NCI-H2196 (cell line): ENCODE measurements at regions not wholly inside any gene's neighbourhood (a gene's known extent, or its start where the extent isn't known, plus 50 kb on each side); places are given as distances from the start of the nearest gene placed in this dataset.
"Not testable (repeated sequence)": the region's sequence is repeated elsewhere in the genome, so short reads cannot be mapped to it uniquely, and the experiment has no call there.

Experiments
- DNase-seq: peaks from one replicate; lab custom pipeline; 2025; ENCODE audit not compliant: unreplicated experiment; lab: John Stamatoyannopoulos, UW

DNA sequence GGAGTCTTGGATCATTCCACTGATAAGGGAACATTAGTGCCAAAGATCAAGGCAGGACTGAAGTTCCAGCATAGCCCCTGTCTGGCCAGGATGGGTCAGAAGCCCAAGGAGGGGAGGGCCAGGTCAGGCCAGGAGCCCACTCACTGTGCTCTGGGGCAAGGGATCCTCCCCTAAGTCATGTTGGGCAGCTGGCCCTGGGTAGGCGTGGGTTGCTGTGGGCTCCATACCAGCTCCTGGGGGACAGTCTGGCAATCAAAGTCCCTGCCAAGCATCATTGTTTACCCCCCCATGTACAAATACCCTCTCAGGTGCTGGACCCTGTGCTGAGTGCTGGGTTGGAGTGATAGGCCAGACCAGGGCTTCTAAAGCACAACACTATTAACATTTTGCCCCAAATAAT is 130.5 kb downstream of the IRX5 start:
- DNase-seq: no peak

- no peak for DNase-seq
Observed at GRCh38 chr16:55062442-55062841, 131.8 kb downstream of the IRX5 start.

GRCh38 chr16:55072976-55073375 is 142.3 kb downstream of the IRX5 start:
- DNase-seq: no peak

DNA sequence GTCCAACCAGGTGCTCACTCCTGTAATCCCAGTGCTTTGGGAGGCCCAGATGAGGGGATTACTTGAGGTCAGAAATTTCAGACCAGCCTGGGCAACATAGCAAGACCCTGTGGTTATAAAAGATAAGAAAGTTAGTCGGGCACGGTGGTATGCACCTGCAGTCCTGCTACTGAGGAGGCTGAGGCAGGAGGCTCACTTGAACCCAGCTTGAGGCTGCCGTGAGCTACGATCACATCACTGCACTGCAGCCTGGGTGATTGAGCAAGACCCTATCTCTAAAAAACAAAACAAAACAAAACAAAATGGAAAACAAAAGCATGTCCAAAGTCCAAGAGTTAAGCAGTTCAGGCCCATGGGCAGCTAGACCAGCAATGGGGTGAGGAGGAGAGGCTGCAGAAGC is 143.2 kb downstream of the IRX5 start:
- no peak for DNase-seq

DNA sequence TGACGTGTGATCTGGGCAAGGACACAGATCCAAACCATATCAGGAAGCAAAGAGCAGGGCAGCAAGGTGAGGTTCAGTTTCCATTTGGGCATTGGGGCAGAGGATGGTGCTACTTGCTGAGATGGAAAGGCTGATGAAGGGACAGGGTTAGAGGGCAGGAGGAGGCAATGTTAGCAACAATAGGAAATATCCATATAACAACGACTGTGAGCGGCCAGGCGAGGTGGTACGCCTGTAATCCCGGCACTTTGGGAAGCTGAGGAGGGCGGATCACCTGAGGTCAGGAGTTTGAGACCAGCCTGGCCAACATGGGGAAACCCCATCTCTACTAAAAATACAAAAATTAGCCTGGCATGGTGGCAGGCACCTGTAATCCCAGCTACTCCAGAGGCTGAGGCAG is 144.5 kb downstream of the IRX5 start:
- DNase-seq: not testable (repeated sequence)

- DNase-seq: no peak
Observed at GRCh38 chr16:55076053-55076452, 145.4 kb downstream of the IRX5 start.

DNA sequence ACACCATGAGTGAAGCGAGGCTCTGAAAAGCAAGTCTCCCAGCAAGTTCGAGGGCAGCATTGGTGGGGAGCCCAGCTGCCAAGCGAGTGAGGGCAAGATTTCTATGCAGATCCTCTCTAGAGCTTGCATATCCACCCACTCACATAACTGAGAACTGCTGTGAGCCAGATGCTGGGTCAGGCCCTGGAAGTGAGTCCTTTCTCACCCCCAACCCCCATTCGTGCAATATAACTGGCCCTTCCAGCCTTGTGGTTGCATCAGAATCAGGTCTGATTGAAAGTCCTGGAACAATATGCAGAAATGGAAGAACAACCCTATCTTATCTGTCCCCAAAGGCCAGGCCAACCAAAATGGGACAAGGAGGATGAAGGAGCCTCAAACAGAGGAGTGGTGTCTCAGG is 146.6 kb downstream of the IRX5 start:
- DNase-seq: no peak

- DNase-seq: no peak
Observed at GRCh38 chr16:55078153-55078552, 147.5 kb downstream of the IRX5 start.

GRCh38 chr16:55078699-55079410 is 148.2 kb downstream of the IRX5 start:
- DNase-seq: no peak

DNA sequence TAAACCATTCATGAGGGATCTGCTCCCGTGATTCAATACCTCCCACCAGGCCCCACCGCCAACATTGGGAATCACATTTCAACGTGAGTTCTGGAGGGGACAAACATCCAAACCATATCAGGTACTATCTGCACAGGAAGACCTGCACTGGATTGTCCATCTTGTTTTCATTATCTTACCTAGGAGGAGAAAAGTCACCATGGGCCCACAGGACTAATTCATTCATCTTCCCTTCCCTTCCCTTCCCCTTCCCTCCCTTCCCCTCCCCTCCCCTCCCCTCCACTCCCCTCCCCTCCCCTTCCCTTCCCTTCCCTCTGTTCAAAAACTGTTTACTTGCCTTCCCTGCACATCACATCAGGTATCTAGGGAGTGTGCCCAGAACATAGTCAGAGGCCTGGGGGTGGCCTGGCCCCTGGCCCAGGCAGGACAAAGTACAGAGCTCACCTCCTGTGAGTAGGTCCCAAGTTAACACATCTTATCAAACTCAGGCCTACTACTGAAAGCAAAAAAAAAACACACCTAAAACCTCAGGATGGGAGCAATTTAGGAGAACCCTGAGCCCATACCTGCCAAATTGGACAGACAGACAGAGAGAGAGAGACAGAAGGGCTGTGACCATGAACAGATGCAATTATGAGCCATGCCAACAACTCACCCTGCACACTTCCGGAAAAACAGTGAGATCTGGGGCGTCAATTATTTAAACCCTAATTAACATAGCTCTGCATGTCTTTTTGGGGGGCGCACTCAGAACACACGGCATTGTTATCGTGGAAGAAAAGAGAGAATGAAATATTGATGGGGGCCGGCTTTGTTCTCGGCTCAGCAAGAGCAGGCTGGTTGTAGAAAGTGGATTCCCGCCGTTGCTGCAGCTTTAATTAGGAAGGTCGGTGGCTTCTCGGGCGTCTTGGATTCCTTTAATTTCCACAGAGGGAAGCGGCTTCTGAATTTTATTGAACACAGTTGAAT is 151.2 kb downstream of the IRX5 start:
- DNase-seq: no peak

- no peak for DNase-seq
Observed at GRCh38 chr16:55082591-55082976, 151.9 kb downstream of the IRX5 start.

DNA sequence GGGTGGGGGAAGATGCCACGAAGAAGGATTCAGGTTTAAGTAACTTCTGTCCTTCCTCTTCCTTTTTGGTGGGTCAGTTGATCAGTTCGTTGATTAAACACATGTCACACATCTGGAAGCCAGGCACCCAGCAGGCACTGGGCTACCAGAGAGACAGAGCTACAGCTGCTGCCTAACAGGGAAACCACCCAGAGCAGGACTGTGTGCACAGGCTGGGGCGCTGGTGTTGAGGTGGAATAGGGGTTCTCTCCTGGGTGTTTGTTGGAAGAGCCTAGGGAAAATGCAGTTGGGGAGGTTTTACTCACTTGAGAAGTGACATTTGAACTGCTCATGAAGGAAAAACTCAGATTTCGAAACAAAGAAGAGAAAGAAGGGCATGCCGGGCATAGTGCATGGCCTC is 152.4 kb downstream of the IRX5 start:
- DNase-seq: no peak

- no peak for DNase-seq
Observed at GRCh38 chr16:55088098-55088497, 157.4 kb downstream of the IRX5 start.

- no peak for DNase-seq
Observed at GRCh38 chr16:55089600-55089999, 158.9 kb downstream of the IRX5 start.

DNA sequence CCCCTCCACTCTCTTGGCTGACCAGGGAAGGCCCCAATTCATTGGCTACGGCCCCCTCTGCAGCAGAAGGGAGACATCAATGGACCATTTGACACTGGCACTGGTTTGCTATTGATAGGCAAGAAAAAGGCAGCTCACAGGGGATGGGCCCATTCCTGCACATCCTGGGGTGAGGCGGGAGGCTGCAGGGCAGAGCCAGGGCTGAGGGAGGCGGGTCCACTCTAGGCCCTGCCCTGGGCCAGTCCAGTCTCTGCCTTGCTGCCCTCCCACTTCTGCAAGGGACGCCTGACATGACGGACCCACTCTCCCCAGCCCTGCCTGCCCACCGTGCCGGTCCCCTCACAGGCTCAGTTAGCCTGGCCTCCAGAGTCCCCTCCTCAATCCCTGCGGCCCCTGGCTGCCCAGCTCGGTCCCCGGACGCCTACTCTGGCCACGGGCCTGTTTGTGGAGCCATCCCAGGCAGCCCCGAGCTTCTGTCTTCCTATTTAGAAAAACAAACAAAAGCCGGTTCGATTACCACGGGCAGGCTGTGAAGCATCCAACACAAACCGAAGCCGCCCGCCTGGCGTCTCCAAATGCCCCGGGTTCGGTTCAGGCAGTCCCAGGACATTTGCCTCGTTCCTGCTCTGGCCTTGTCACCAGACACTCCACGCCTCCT is 160.7 kb downstream of the IRX5 start:
- no peak for DNase-seq

- no peak for DNase-seq
Observed at GRCh38 chr16:55091871-55092230, 161.2 kb downstream of the IRX5 start.

DNA sequence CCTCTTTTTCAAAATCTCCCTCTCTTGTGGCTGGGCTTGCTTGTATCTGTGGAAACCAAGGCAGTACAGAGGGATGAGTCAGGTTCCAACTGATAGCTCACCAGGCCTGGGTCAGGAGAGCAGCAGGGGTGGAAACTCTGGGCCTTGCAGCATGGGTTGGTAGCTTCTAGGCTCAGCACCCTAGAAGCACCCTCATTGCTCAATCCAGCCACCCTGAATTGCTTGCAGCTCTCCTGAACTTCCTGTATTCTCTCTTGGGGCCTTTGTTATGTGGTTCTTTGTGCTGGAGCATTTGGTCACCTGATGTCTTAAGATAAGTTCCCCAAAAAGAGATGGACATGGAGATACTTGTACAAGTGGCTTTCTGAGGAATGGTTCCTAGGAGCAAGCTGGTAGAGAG is 169.4 kb downstream of the IRX5 start:
- no peak for DNase-seq

DNA sequence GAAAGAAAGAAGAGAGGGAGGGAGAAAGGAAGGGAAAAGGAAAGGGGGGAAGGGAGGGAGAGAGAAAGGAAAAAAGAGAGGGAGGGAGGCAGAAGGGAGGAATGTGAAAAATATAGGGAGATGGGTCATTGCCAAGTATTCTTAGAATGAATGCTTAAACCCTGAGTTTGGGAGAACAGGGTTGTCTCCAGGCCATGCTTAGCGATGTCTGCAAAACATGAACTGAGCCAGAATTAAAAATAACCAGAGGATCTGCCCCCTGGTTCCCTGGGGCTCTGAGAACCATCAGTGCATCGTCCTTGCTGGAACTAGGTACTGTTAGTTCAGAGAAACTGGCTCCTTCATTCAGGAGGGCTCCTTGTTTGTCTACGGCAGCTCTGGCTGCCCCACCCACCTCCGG is 170.4 kb downstream of the IRX5 start:
- no peak for DNase-seq

GRCh38 chr16:55102077-55102476 is 171.4 kb downstream of the IRX5 start:
- no peak for DNase-seq

DNA sequence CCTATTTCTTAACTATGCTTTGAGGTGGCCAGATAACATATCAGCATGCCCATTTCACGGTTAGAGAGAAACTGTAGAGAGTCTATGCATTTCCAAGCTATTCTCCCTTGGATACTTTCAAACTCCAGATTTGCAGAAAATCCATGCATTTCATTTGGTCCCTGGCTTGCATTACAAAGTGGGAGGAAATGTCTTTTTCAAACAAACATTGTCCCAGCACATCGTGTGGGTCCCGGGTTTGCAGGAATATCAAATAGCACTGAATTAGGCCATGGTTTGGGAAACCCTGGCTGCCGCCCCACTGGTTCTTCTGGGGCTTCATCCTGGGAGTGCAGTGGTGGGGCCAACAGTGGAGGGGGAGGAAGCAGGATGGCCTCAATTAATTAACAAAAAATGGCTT is 171.9 kb downstream of the IRX5 start:
- DNase-seq: no peak

- DNase-seq: no peak
Observed at GRCh38 chr16:55107851-55108250, 177.2 kb downstream of the IRX5 start.

DNA sequence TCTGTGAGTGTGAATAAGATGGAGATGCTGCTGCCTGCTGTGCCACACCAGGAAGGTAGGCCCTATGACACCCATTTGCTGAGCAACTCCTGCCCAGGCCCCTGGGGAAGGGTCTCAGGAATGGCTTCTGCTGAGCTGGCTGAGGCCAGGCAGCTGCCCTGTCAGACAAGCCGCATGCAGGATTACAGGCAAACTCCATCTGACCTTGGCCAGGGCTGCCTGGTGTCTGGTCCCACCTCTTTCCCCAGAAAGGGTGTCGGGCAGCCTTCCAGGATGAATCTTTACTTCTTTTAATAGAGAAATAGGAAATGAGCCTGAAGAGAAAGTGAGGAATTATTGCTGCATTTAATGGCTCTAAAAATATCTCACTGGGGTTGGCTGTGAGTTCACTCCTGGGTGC is 182.5 kb downstream of the IRX5 start:
- no peak for DNase-seq
